ENCODE measurements at regions not wholly inside any gene's neighbourhood (a gene's known extent, or its start where the extent isn't known, plus 50 kb on each side); places are given as distances from the start of the nearest gene placed in this dataset.

DNA sequence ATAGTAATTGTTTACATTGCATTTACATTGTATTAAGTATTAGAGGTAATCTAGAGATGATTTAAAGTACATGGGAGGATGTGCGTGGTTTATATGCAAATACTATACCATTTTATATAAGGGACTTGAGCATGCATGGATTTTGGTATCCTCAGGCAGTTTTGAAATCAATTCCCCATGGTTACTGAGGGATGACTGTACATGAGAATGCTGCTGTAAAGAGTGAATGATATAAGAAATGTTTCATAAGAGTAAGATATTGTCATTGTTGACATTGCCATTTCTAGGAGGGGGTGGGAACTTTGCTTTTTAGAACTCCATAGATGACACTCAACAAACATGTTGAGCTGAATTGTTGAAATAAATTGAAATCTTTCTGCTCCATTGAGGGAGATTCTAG is 185.0 kb downstream of the SEMA6A start:
- no peak overlapping the region for H2AFZ ChIP-seq

DNA sequence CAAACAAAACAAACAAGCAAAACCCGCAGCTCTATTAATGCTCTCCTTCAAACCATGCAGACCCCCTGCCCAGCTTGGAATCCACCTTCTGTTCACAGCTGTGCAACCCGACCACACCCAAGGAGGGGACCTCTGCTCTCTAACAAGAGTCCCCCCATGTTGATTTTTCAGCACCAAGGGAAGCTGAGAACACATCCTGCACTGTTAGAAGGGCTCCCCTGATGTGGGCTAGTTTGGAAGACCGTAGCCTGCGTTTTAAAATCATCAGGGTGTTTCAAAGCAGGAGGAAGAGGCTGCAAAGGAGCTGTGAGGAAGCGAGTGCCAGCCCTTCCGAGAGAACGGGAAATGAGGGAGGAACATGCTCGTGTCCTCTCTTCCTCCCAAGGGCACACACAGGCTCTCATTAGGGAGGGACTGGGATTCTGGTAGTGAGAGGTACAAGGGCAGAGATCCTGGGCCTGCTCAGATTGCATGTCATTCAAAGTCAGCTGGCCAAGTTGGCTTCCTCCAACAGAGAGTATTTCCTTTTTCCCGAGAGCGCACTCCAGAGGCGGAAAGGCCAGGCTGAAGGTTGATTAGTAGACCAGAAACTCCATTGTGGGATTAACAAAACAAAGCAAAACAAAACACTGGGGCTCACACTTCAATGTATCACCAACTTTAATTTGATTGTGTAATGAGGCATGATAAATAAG is 185.9 kb downstream of the SEMA6A start:
- no peak overlapping the region for H3K4me3 ChIP-seq (ENCODE audit: low read depth, low read length)
- H3K36me3 ChIP-seq (ENCODE audit: control insufficient read depth, insufficient read depth, low read length) = no peaks in the 10 kb centered on the region
- no peaks in the 10 kb centered on the region for H3K4me1 ChIP-seq
- no peak overlapping the region for H2AFZ ChIP-seq
- H3K4me2 ChIP-seq (ENCODE audit: low read length) = no peak overlapping the region
- H3K27me3 ChIP-seq (ENCODE audit: control insufficient read depth, insufficient read depth, low read length) = no peaks in the 10 kb centered on the region
- TF ChIP-seq, protein P1, sequence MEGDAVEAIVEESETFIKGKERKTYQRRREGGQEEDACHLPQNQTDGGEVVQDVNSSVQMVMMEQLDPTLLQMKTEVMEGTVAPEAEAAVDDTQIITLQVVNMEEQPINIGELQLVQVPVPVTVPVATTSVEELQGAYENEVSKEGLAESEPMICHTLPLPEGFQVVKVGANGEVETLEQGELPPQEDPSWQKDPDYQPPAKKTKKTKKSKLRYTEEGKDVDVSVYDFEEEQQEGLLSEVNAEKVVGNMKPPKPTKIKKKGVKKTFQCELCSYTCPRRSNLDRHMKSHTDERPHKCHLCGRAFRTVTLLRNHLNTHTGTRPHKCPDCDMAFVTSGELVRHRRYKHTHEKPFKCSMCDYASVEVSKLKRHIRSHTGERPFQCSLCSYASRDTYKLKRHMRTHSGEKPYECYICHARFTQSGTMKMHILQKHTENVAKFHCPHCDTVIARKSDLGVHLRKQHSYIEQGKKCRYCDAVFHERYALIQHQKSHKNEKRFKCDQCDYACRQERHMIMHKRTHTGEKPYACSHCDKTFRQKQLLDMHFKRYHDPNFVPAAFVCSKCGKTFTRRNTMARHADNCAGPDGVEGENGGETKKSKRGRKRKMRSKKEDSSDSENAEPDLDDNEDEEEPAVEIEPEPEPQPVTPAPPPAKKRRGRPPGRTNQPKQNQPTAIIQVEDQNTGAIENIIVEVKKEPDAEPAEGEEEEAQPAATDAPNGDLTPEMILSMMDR (IDR thresholded peaks at IDR 0.05) = no peak
- H3K27ac ChIP-seq = no peak overlapping the region
- no peak overlapping the region for H3K9ac ChIP-seq
- no peaks in the 10 kb centered on the region for H3K9me3 ChIP-seq (ENCODE audit: control insufficient read depth, low read length)
- no peaks in the 10 kb centered on the region for H3K79me2 ChIP-seq

More for the DNA sequence above, 185.0 kb downstream of the SEMA6A start:
- Histone ChIP-seq H3K27me3 (ENCODE audit: control insufficient read depth, insufficient read depth, low read length) (no peaks in the 10 kb centered on the region), H3K4me2 (ENCODE audit: low read length) (no peak overlapping the region), H3K27ac (no peak overlapping the region), H3K4me1 (no peaks in the 10 kb centered on the region), H3K79me2 (no peaks in the 10 kb centered on the region), H3K4me3 (ENCODE audit: low read depth, low read length) (no peak overlapping the region), H3K9me3 (ENCODE audit: control insufficient read depth, low read length) (no peaks in the 10 kb centered on the region), H3K9ac (no peak overlapping the region), H3K36me3 (ENCODE audit: control insufficient read depth, insufficient read depth, low read length) (no peaks in the 10 kb centered on the region)
- TF ChIP-seq, protein P1 (IDR thresholded peaks at IDR 0.05) = no peak

DNA sequence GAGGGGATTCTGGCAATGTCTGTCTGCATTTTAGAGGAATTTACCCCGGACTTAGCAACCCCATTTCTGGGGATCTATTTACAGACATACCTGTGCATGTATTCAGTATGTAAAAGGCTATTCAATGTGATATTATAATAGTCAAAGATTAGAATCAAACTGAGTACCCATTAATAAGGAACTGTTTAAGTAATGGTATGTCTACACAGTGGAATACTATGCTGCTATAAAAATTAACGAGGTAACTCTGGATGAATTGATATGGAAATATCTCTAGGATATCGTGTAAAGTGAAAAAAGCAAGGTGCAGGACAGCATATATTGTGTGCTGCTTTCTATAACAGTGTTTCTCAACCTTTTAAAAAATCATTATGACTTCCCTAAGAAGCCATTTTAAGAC is 186.9 kb downstream of the SEMA6A start:
- Histone ChIP-seq H3K9ac (no peak overlapping the region), H3K4me1 (no peaks in the 10 kb centered on the region), H3K79me2 (no peaks in the 10 kb centered on the region), H3K4me3 (ENCODE audit: low read depth, low read length) (no peak overlapping the region), H3K4me2 (ENCODE audit: low read length) (no peak overlapping the region), H3K36me3 (ENCODE audit: control insufficient read depth, insufficient read depth, low read length) (no peaks in the 10 kb centered on the region), H3K27ac (no peak overlapping the region), H3K27me3 (ENCODE audit: control insufficient read depth, insufficient read depth, low read length) (no peaks in the 10 kb centered on the region), H2AFZ (no peak overlapping the region), H3K9me3 (ENCODE audit: control insufficient read depth, low read length) (no peaks in the 10 kb centered on the region)
- TF ChIP-seq, protein P1 (IDR thresholded peaks at IDR 0.05) = no peak

DNA sequence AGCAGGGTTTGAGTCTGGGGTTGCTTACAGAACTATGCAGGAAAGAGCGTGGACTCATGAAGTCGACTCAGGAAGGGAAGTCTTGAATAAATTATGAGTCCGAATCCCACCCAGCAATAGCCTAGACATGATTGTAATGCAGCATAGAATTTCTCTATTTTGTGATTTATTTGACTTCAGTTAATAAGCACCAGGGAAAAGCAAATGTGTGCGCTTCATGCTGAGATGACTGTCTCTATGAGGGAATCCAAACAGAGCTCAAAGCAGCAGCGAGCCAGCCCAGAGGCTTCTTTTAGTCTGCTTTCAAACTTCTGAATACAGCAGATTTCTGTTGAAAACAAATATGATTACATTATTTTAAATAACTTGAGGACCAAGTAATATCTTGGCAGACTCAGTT is 188.0 kb downstream of the SEMA6A start:
- H3K9me3 ChIP-seq (ENCODE audit: control insufficient read depth, low read length) = no peaks in the 10 kb centered on the region
- TF ChIP-seq, protein P1 (IDR thresholded peaks at IDR 0.05) = no peak
- H3K27me3 ChIP-seq (ENCODE audit: control insufficient read depth, insufficient read depth, low read length) = no peaks in the 10 kb centered on the region
- no peaks in the 10 kb centered on the region for H3K79me2 ChIP-seq
- H3K4me1 ChIP-seq = no peaks in the 10 kb centered on the region
- no peak overlapping the region for H3K9ac ChIP-seq
- no peaks in the 10 kb centered on the region for H3K36me3 ChIP-seq (ENCODE audit: control insufficient read depth, insufficient read depth, low read length)
- no peak overlapping the region for H2AFZ ChIP-seq
- H3K27ac ChIP-seq = no peak overlapping the region
- no peak overlapping the region for H3K4me3 ChIP-seq (ENCODE audit: low read depth, low read length)
- no peak overlapping the region for H3K4me2 ChIP-seq (ENCODE audit: low read length)

DNA sequence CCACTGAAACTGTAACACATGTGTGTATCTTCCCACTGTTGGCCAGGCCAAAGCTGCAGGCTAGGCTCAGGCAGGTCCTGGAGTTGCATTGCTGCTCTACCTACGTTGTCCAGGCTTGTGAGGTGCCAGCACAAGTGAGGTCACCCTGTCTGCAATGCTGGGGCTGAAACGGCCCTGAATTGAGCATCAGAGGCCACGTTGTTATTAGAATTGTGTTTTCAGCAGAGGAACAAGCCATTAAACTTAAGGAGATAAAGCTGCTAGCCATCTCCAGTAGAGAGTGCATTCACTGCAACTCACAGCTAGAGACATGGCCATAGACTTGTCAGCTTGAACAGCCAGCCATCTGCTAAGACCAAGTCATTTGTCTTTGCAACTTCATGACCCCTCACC is 191.8 kb downstream of the SEMA6A start:
- H3K27ac ChIP-seq = no peak overlapping the region
- H3K79me2 ChIP-seq = no peaks in the 10 kb centered on the region
- no peak overlapping the region for H2AFZ ChIP-seq
- no peak overlapping the region for H3K4me3 ChIP-seq (ENCODE audit: low read depth, low read length)
- no peak overlapping the region for H3K9ac ChIP-seq
- H3K4me1 ChIP-seq = no peaks in the 10 kb centered on the region
- H3K9me3 ChIP-seq (ENCODE audit: control insufficient read depth, low read length) = no peaks in the 10 kb centered on the region
- no peak overlapping the region for H3K4me2 ChIP-seq (ENCODE audit: low read length)
- no peaks in the 10 kb centered on the region for H3K36me3 ChIP-seq (ENCODE audit: control insufficient read depth, insufficient read depth, low read length)
- no peaks in the 10 kb centered on the region for H3K27me3 ChIP-seq (ENCODE audit: control insufficient read depth, insufficient read depth, low read length)
- TF ChIP-seq, protein P1 (IDR thresholded peaks at IDR 0.05) = no peak

Measured in parathyroid adenoma (tissue), 2 donors.